Mucosa of descending colon (tissue), 3 donors: ENCODE measurements at regions not wholly inside any gene's neighbourhood (a gene's known extent, or its start where the extent isn't known, plus 50 kb on each side); places are given as distances from the start of the nearest gene placed in this dataset.

Source experiments
- ATAC-seq: fragments of 200-7000 bp; cut with Tn5 transposase; one replicate; pipeline ENCODE4 v1.9.1; 2020; ENCODE audit warnings: mild to moderate bottlenecking, moderate library complexity
- DNase-seq, 3 donors: peaks; one replicate each; pipeline ENCODE4 v3.0.0-alpha.2; 2020
- H3K36me3 ChIP-seq: fragments of 200-600 bp; one replicate; pipeline ENCODE4 v1.8.0; 2021; ENCODE audit warnings: low read depth, mild to moderate bottlenecking
- H3K4me1 ChIP-seq: fragments of 200-600 bp; one replicate; pipeline ENCODE4 v1.8.0; 2021; ENCODE audit warnings: low read depth, mild to moderate bottlenecking
- H3K4me3 ChIP-seq: fragments of 200-600 bp; one replicate; pipeline ENCODE4 v1.8.0; 2021; ENCODE audit warnings: mild to moderate bottlenecking
- H3K9me3 ChIP-seq: fragments of 200-600 bp; one replicate; pipeline ENCODE4 v1.8.0; 2021; ENCODE audit warnings: mild to moderate bottlenecking
- CTCF ChIP-seq: fragments of 200-600 bp; IDR thresholded peaks from one replicate; pipeline ENCODE4 v1.8.0; 2022; ENCODE audit warnings: antibody characterized with exemption, mild to moderate bottlenecking
- intact Hi-C, 2 donors: fragments of 100-400 bp; cut with DNase I in 1 of 2; cut with micrococcal nuclease in 1 of 2; formaldehyde crosslinking; loops; one replicate each; pipeline versions ENCODE4 v1.11.0 to v1.11.1; 2022; cut with DNase I, micrococcal nuclease
- donor health status: DM: no; HTN: no; CAD: no; lungs with moderate emphysema.
- donor health status: DM: no; HTN: no; CAD: no.
- donor health status: DM: no; HTN: yes; CAD: no.

GRCh38 chr12:24083838-24084237, 134.4 kb upstream of the SOX5 start:
- no peaks in the 10 kb centered on the region for H3K36me3 ChIP-seq
- DNase-seq (no peak), ATAC-seq (no peak)
- no peaks in the 10 kb centered on the region for H3K9me3 ChIP-seq
- intact Hi-C loops = no loop called here
- no peak overlapping the region for H3K4me3 ChIP-seq
- no peak for TF ChIP-seq CTCF
- H3K4me1 ChIP-seq = no peaks in the 10 kb centered on the region

- H3K36me3 ChIP-seq = no peaks in the 10 kb centered on the region
- H3K9me3 ChIP-seq = no peaks in the 10 kb centered on the region
- DNase-seq = no peak
- TF ChIP-seq CTCF = no peak
- H3K4me3 ChIP-seq = no peak overlapping the region
- intact Hi-C loops = no loop called here
- no peak for ATAC-seq
- no peaks in the 10 kb centered on the region for H3K4me1 ChIP-seq
Measured at GRCh38 chr12:24081606-24082005, 132.1 kb upstream of the SOX5 start.

- intact Hi-C loops = no loop called here
- H3K9me3 ChIP-seq = no peaks in the 10 kb centered on the region
- ATAC-seq (no peak), DNase-seq (no peak)
- H3K4me3 ChIP-seq = no peak overlapping the region
- TF ChIP-seq CTCF = no peak
- no peaks in the 10 kb centered on the region for H3K36me3 ChIP-seq
- H3K4me1 ChIP-seq = no peaks in the 10 kb centered on the region
Measured at GRCh38 chr12:24081092-24081529, 131.6 kb upstream of the SOX5 start.

- DNase-seq (no peak), ATAC-seq (no peak)
- Histone ChIP-seq H3K4me1 (no peaks in the 10 kb centered on the region), H3K36me3 (no peaks in the 10 kb centered on the region), H3K9me3 (no peaks in the 10 kb centered on the region), H3K4me3 (no peak overlapping the region)
- intact Hi-C loops = no loop called here
- TF ChIP-seq CTCF = no peak
Measured at GRCh38 chr12:24080465-24080864, 131.0 kb upstream of the SOX5 start.

- DNase-seq (no peak), ATAC-seq (no peak)
- H3K36me3 ChIP-seq = no peaks in the 10 kb centered on the region
- H3K4me1 ChIP-seq = no peaks in the 10 kb centered on the region
- intact Hi-C loops = no loop called here
- no peak for TF ChIP-seq CTCF
- H3K9me3 ChIP-seq = no peaks in the 10 kb centered on the region
- H3K4me3 ChIP-seq = no peak overlapping the region
Measured at GRCh38 chr12:24079083-24079482, 129.6 kb upstream of the SOX5 start.

GRCh38 chr12:24078318-24078765, 128.9 kb upstream of the SOX5 start:
- no peak overlapping the region for H3K4me3 ChIP-seq
- no peaks in the 10 kb centered on the region for H3K9me3 ChIP-seq
- H3K36me3 ChIP-seq = no peaks in the 10 kb centered on the region
- DNase-seq (no peak), ATAC-seq (no peak)
- intact Hi-C loops = no loop called here
- H3K4me1 ChIP-seq = no peaks in the 10 kb centered on the region
- TF ChIP-seq CTCF = no peak
